ENCODE measurements at regions not wholly inside any gene's neighbourhood (a gene's known extent, or its start where the extent isn't known, plus 50 kb on each side); places are given as distances from the start of the nearest gene placed in this dataset.

DNA sequence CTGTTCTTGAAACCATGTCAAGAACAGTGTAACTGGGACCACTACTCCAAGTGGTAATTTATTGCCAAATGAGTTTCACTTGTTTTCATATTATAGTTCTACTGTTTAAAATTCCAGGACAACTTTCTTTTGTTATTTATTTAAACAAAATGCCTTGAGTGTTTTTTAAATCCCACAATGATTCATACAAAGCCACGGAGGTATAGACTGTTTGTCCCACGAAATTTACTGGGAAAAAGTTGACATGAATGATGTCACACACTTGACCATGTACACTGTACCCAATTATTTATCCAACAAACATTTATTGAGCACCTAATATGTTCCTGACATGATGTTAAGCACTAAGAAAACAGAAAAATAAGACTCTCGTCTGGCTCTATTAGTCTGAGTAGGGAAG lies 243.9 kb upstream of the SIX2 start:
- no peak overlapping the region for H3K4me3 ChIP-seq
- no peaks in the 10 kb centered on the region for H3K27me3 ChIP-seq
- H3K9me3 ChIP-seq: no peaks in the 10 kb centered on the region
- TF ChIP-seq POLR2AphosphoS5 (IDR thresholded peaks at IDR 0.05): no peak
- TF ChIP-seq, protein P1, sequence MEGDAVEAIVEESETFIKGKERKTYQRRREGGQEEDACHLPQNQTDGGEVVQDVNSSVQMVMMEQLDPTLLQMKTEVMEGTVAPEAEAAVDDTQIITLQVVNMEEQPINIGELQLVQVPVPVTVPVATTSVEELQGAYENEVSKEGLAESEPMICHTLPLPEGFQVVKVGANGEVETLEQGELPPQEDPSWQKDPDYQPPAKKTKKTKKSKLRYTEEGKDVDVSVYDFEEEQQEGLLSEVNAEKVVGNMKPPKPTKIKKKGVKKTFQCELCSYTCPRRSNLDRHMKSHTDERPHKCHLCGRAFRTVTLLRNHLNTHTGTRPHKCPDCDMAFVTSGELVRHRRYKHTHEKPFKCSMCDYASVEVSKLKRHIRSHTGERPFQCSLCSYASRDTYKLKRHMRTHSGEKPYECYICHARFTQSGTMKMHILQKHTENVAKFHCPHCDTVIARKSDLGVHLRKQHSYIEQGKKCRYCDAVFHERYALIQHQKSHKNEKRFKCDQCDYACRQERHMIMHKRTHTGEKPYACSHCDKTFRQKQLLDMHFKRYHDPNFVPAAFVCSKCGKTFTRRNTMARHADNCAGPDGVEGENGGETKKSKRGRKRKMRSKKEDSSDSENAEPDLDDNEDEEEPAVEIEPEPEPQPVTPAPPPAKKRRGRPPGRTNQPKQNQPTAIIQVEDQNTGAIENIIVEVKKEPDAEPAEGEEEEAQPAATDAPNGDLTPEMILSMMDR (IDR thresholded peaks at IDR 0.05): no peak
- no peak for TF ChIP-seq POLR2A (IDR thresholded peaks at IDR 0.05)
- intact Hi-C loops (cut with DNase I; ENCODE audit: low total_unique reads): no loop called here
- H3K27ac ChIP-seq: no peak overlapping the region
- no peaks in the 10 kb centered on the region for H3K4me1 ChIP-seq
- DNase-seq (ENCODE audit: low spot score in 2 of 2): no peak
- no peaks in the 10 kb centered on the region for H3K36me3 ChIP-seq

DNA sequence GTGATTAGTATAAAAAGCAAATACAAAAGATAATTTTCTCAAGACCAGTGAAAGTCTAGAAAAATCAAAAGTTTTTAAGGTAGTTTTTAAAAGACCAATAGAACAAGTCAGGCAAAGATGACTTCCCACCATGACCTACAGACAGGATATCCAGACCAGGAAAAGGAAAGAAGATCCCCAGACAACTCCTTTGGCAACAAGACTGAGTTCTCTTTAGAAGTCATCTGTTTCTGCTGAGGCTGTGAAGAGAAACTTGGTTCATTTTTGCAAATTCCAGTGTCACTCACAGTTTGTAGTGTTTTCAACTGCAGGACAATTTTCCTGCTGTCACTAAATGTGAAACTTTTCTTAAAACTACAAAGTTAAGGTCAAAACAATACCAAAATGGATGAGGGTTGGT lies 240.9 kb upstream of the SIX2 start:
- Histone ChIP-seq H3K27me3 (no peaks in the 10 kb centered on the region), H3K4me1 (no peaks in the 10 kb centered on the region), H3K27ac (no peak overlapping the region), H3K9me3 (no peaks in the 10 kb centered on the region), H3K4me3 (no peak overlapping the region), H3K36me3 (no peaks in the 10 kb centered on the region)
- no peak for DNase-seq (ENCODE audit: low spot score in 2 of 2)
- TF ChIP-seq POLR2AphosphoS5 (IDR thresholded peaks at IDR 0.05) (no peak), POLR2A (IDR thresholded peaks at IDR 0.05) (no peak)
- TF ChIP-seq, protein P1 (IDR thresholded peaks at IDR 0.05): no peak
- intact Hi-C loops (cut with DNase I; ENCODE audit: low total_unique reads): no loop called here

DNA sequence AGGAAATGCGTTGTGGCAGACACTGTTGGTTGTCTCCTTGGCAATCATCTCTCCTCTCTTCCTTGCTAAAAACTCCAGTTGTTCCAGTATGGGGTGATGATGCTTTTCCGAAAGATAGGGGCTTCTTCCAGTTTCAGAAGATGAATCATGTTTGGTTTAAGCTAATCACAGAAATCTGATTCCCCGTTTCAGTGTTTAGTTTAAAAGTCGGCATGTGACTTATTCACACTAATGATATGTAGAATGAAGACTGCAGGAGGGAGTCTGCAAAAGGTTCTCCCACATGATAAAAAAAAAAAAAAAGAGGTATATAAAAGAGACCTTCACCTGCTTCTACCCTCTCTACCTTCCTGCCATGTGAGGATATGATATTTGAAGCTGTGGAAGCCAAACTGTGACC lies 239.0 kb upstream of the SIX2 start:
- Histone ChIP-seq H3K27me3 (no peaks in the 10 kb centered on the region), H3K27ac (no peak overlapping the region), H3K4me1 (no peaks in the 10 kb centered on the region), H3K4me3 (no peak overlapping the region), H3K36me3 (no peaks in the 10 kb centered on the region), H3K9me3 (no peaks in the 10 kb centered on the region)
- TF ChIP-seq, protein P1 (IDR thresholded peaks at IDR 0.05): no peak
- TF ChIP-seq POLR2A (IDR thresholded peaks at IDR 0.05) (no peak), POLR2AphosphoS5 (IDR thresholded peaks at IDR 0.05) (no peak)
- DNase-seq (ENCODE audit: low spot score in 2 of 2): no peak
- intact Hi-C loops (cut with DNase I; ENCODE audit: low total_unique reads): no loop called here

DNA sequence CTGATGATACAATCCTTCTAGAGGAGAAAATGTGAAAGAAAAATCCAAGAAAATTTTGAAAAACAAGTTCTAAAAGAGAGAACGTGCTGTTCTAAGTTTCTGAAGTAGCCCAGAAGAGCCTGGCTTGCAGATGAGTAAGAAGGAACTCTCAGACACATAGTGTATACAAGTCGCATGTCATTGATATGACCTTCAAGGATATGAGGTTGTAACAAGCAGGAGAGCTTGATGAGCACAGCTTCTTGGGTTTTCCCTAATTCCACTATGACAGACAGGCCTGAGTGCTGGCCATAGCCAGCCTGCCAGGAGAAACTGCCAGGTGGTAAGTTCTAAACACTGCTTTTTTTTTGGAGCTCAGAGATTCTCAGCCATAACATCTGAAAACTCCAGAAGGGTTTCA lies 235.7 kb upstream of the SIX2 start:
- H3K27me3 ChIP-seq: no peaks in the 10 kb centered on the region
- H3K9me3 ChIP-seq: no peaks in the 10 kb centered on the region
- no peak overlapping the region for H3K27ac ChIP-seq
- no peaks in the 10 kb centered on the region for H3K4me1 ChIP-seq
- no peak for DNase-seq (ENCODE audit: low spot score in 2 of 2)
- no peaks in the 10 kb centered on the region for H3K36me3 ChIP-seq
- H3K4me3 ChIP-seq: no peak overlapping the region
- intact Hi-C loops (cut with DNase I; ENCODE audit: low total_unique reads): no loop called here
- TF ChIP-seq POLR2A (IDR thresholded peaks at IDR 0.05) (no peak), POLR2AphosphoS5 (IDR thresholded peaks at IDR 0.05) (no peak)
- TF ChIP-seq, protein P1 (IDR thresholded peaks at IDR 0.05): no peak

DNA sequence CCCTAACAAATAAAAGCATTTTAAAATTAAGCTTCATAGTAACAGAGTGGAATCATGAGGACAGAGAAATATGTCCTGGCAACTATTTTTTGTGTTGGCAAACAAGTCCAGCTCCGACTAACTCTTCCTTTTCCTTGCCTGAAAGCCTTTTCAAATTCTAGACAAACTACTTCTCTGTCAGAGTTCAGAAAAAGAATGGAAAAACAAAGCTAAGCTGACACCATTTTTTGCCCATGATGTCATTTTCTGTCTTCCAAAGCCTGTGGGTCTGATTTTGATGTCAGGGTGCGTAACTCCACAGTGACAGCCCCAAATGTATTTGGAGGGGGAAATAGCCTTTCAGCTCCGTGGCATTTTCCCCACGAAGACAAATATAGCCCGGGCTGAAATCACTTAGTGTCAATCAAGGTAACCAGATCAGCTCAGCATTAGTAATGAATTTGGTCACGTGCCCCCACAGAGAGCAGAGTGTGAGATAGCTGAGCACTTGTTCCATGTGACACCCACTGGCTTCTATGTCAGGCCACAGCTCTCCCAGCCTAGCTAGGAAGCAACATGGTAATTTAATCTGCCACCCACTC lies 233.0 kb upstream of the SIX2 start:
- H3K4me1 ChIP-seq: no peaks in the 10 kb centered on the region
- DNase-seq (ENCODE audit: low spot score in 2 of 2): no peak
- H3K27me3 ChIP-seq: no peaks in the 10 kb centered on the region
- no peak overlapping the region for H3K27ac ChIP-seq
- no peak overlapping the region for H3K4me3 ChIP-seq
- no peaks in the 10 kb centered on the region for H3K36me3 ChIP-seq
- intact Hi-C loops (cut with DNase I; ENCODE audit: low total_unique reads): loop anchor here (2.0 kb wide), 1 partner anchor 69 kb away; no protein-coding TSS in a partner anchor
- TF ChIP-seq POLR2A (IDR thresholded peaks at IDR 0.05) (no peak), POLR2AphosphoS5 (IDR thresholded peaks at IDR 0.05) (no peak)
- TF ChIP-seq, protein P1 (IDR thresholded peaks at IDR 0.05): no peak
- no peaks in the 10 kb centered on the region for H3K9me3 ChIP-seq

Measured in breast epithelium (tissue), 4 donors.